ENCODE measurements at regions not wholly inside any gene's neighbourhood (a gene's known extent, or its start where the extent isn't known, plus 50 kb on each side); places are given as distances from the start of the nearest gene placed in this dataset.

GRCh38 chr6:169972736-169973135 lies 221.3 kb downstream of the ERMARD start:
- Histone ChIP-seq H3K9ac (replicated peaks in 1 of 4; ENCODE audit: extremely low read depth in 1 of 4, low read depth in 3 of 4, low read length in 3 of 4) (no peak overlapping the region), H3K18ac (ENCODE audit: extremely low read depth, low read length) (no peak overlapping the region), H2AFZ (ENCODE audit: low read length) (no peak overlapping the region), H2AK5ac (ENCODE audit: low read depth, low read length) (no peak overlapping the region), H4K5ac (ENCODE audit: insufficient read length, low read depth, low read length) (no peak overlapping the region), H3K9me3 (ENCODE audit: insufficient read depth in 2 of 2, low read depth in 1 of 2, low read length in 1 of 2) (peaks cover 0 to 4% of the 10 kb centered on the region in 2 experiments; a peak in 1 of 4 replicates), H4K91ac (replicated peaks; ENCODE audit: insufficient read length, low read length) (no peak overlapping the region), H2BK20ac (ENCODE audit: low read length) (no peak overlapping the region), H3K79me1 (ENCODE audit: low read depth, low read length) (no peaks in the 10 kb centered on the region), H3K27ac (ENCODE audit: low read depth, low read length) (no peak overlapping the region), H4K20me1 (replicated peaks in 1 of 2; ENCODE audit: control insufficient read depth in 1 of 2, insufficient read depth in 2 of 2, low read length in 2 of 2) (no peaks in the 10 kb centered on the region), H3K23me2 (ENCODE audit: low read depth, low read length) (no peaks in the 10 kb centered on the region), H3K56ac (replicated peaks; ENCODE audit: insufficient read length, low read depth, low read length) (no peak overlapping the region), H3K4me3 (ENCODE audit: extremely low read depth in 1 of 4, insufficient read depth in 2 of 4, low read depth in 3 of 4, low read length in 4 of 4) (no peak overlapping the region), H3K36me3 (ENCODE audit: control insufficient read depth in 2 of 4, insufficient read depth in 4 of 4, low read length in 3 of 4) (no peaks in the 10 kb centered on the region), H3K79me2 (ENCODE audit: control insufficient read depth in 1 of 2, insufficient read depth in 2 of 2, low read length in 2 of 2) (no peaks in the 10 kb centered on the region), H3K4ac (replicated peaks; ENCODE audit: insufficient read length, low read depth, low read length) (no peak overlapping the region), H2BK5ac (ENCODE audit: low read depth, low read length) (no peak overlapping the region), H3K4me1 (replicated peaks in 1 of 4; ENCODE audit: control insufficient read depth in 3 of 4, insufficient read depth in 4 of 4, low read length in 3 of 4) (no peaks in the 10 kb centered on the region), H3K4me2 (ENCODE audit: insufficient read depth in 1 of 2, low read depth in 2 of 2, low read length in 2 of 2) (no peak overlapping the region), H2BK12ac (ENCODE audit: low read depth, low read length) (no peak overlapping the region), H2BK15ac (ENCODE audit: low read length) (no peak overlapping the region), H3K23ac (ENCODE audit: insufficient read length) (no peak overlapping the region), H4K8ac (ENCODE audit: extremely low read depth, insufficient read depth, low read length) (no peak overlapping the region), H2BK120ac (replicated peaks; ENCODE audit: low read depth, low read length) (no peak overlapping the region), H3K27me3 (replicated peaks in 1 of 4; ENCODE audit: control insufficient read depth in 3 of 4, extremely low read depth in 1 of 4, insufficient read depth in 3 of 4, low read length in 3 of 4) (no peaks in the 10 kb centered on the region), H3K14ac (ENCODE audit: insufficient read length) (no peak overlapping the region)
- POLR2A ChIA-PET (ENCODE audit: partially characterized antibody): no interaction called here
- no peak for DNase-seq (ENCODE audit: low read depth in 1 of 2, low spot score in 2 of 2)
- WGBS, 2 experiments (ENCODE audit: extremely low coverage in 1 of 2, insufficient coverage in 1 of 2, insufficient read length in 1 of 2, insufficient replicate concordance in 2 of 2, low coverage in 1 of 2, low lambda C conversion rate in 2 of 2, missing lambda C conversion rate in 1 of 2): 90% methylated on average over 2 of the region's 2 CpGs; no CpG with 5 or more reads in 1 of the 2 experiments
- CTCF ChIA-PET (ENCODE audit: partially characterized antibody): interaction anchor here (0.7 kb wide), 1 partner anchor 48 kb away, joined by 3 read pairs; no protein-coding TSS in a partner anchor
- FAIRE-seq: no peak
- no peak for TF ChIP-seq EZH2 (IDR thresholded peaks at IDR 0.05; ENCODE audit: low read depth, low read length, severe bottlenecking)
- TF ChIP-seq KDM4A (IDR thresholded peaks at IDR 0.05; ENCODE audit: low read depth, low read length, severe bottlenecking): no peak

Measured in H1 (cell line).